ENCODE measurements at regions not wholly inside any gene's neighbourhood (a gene's known extent, or its start where the extent isn't known, plus 50 kb on each side); places are given as distances from the start of the nearest gene placed in this dataset.

- peak overlapping the region; percentile 90 for H3K27ac ChIP-seq
- no peak for DNase-seq (ENCODE audit: extremely low spot score in 2 of 2)
- no peaks in the 10 kb centered on the region for H3K27me3 ChIP-seq
- peaks cover 100% of the 10 kb centered on the region for H3K4me1 ChIP-seq
- H3K4me3 ChIP-seq = no peak overlapping the region
- no peaks in the 10 kb centered on the region for H3K36me3 ChIP-seq
- TF ChIP-seq POLR2A (IDR thresholded peaks at IDR 0.05) (no peak), CTCF (IDR thresholded peaks at IDR 0.05) (no peak), POLR2AphosphoS5 (IDR thresholded peaks at IDR 0.05; ENCODE audit: insufficient read depth in 1 of 2, low read depth in 1 of 2) (no peak)
- H3K9me3 ChIP-seq = no peaks in the 10 kb centered on the region
- intact Hi-C loops (cut with DNase I) = loop anchor here (10.0 kb wide), 1 partner anchor 101 kb away; no protein-coding TSS in a partner anchor
Measured at GRCh38 chr17:77476006-77476405, 335.2 kb downstream of the SEC14L1 start.

DNA sequence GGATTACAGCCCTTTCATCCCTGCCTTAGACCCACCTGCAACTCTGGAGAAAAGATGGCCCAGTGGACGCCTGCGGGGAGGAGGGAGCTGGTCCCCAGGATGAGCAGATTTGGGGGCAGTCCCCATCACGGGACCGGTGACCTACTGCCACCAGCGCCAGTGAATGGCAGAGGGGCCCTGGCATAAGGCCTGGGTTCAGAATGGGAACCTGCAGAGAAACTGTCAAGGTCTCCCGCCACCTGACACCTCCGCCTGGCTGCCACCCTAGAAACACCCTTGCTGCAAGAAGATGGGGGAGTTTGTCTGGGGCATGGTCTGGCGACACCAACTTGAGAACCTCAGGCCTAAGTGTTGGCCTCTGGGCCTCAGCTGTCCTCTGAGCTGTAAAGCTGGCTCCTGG lies 335.7 kb downstream of the SEC14L1 start:
- Histone ChIP-seq H3K9me3 (no peaks in the 10 kb centered on the region), H3K27ac (peak overlapping the region; percentile 90), H3K4me1 (peaks cover 100% of the 10 kb centered on the region), H3K27me3 (no peaks in the 10 kb centered on the region), H3K36me3 (no peaks in the 10 kb centered on the region), H3K4me3 (no peak overlapping the region)
- intact Hi-C loops (cut with DNase I) = loop anchor here (10.0 kb wide), 1 partner anchor 102 kb away; no protein-coding TSS in a partner anchor
- TF ChIP-seq CTCF (IDR thresholded peaks at IDR 0.05) (no peak), POLR2AphosphoS5 (IDR thresholded peaks at IDR 0.05; ENCODE audit: insufficient read depth in 1 of 2, low read depth in 1 of 2) (no peak), POLR2A (IDR thresholded peaks at IDR 0.05) (no peak)
- DNase-seq (ENCODE audit: extremely low spot score in 2 of 2) = no peak

GRCh38 chr17:77476931-77477805 lies 336.4 kb downstream of the SEC14L1 start:
- DNase-seq (ENCODE audit: extremely low spot score in 2 of 2) = peak in 1 of 2 donors; percentile 96
- Histone ChIP-seq H3K4me1 (peaks cover 100% of the 10 kb centered on the region), H3K27ac (peak overlapping the region; percentile 90), H3K9me3 (no peaks in the 10 kb centered on the region), H3K36me3 (peaks cover 0 to 3% of the 10 kb centered on the region in 2 donors), H3K4me3 (peak overlapping the region in 1 of 2 donors; percentile 21), H3K27me3 (no peaks in the 10 kb centered on the region)
- intact Hi-C loops (cut with DNase I) = loop anchor here (10.0 kb wide), 1 partner anchor 102 kb away; no protein-coding TSS in a partner anchor
- TF ChIP-seq POLR2A (IDR thresholded peaks at IDR 0.05) (no peak), CTCF (IDR thresholded peaks at IDR 0.05) (peak in 1 of 3 experiments; percentile 24), POLR2AphosphoS5 (IDR thresholded peaks at IDR 0.05; ENCODE audit: insufficient read depth in 1 of 2, low read depth in 1 of 2) (peak; percentile 82 to 91)

DNA sequence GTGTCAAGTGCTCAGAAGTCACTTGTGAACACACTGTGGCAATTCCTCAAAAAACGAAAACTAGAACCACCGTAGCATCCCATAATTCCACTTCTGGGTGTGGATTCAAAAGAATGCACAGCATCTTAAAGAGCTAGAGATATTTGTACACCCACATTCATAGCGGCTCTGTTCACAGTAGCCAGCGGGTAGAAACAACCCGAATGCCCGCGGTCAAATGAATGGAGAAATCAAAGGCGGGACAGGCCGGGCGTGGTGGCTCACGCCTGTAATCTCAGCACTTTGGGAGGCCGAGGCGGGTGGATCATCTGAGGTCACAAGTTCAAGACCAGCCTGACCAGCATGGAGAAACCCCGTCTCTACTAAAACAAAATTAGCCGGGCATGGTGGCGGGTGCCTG lies 337.5 kb downstream of the SEC14L1 start:
- no peak for TF ChIP-seq CTCF (IDR thresholded peaks at IDR 0.05)
- no peak for TF ChIP-seq POLR2A (IDR thresholded peaks at IDR 0.05)
- no peak for TF ChIP-seq POLR2AphosphoS5 (IDR thresholded peaks at IDR 0.05; ENCODE audit: insufficient read depth in 1 of 2, low read depth in 1 of 2)
- H3K27ac ChIP-seq = peak overlapping the region; percentile 90
- peaks cover 0 to 14% of the 10 kb centered on the region in 2 donors for H3K36me3 ChIP-seq
- no peak overlapping the region for H3K4me3 ChIP-seq
- intact Hi-C loops (cut with DNase I) = loop anchor here (10.0 kb wide), 1 partner anchor 103 kb away; no protein-coding TSS in a partner anchor
- H3K4me1 ChIP-seq = peaks cover 99% of the 10 kb centered on the region
- no peaks in the 10 kb centered on the region for H3K27me3 ChIP-seq
- H3K9me3 ChIP-seq = no peaks in the 10 kb centered on the region
- no peak for DNase-seq (ENCODE audit: extremely low spot score in 2 of 2)

- H3K4me3 ChIP-seq = no peak overlapping the region
- H3K9me3 ChIP-seq = no peaks in the 10 kb centered on the region
- intact Hi-C loops (cut with DNase I) = loop anchor here (10.0 kb wide), 1 partner anchor 104 kb away; no protein-coding TSS in a partner anchor
- H3K27ac ChIP-seq = peak overlapping the region; percentile 90
- no peak for TF ChIP-seq POLR2A (IDR thresholded peaks at IDR 0.05)
- peak; percentile 27 to 53 for TF ChIP-seq POLR2AphosphoS5 (IDR thresholded peaks at IDR 0.05; ENCODE audit: insufficient read depth in 1 of 2, low read depth in 1 of 2)
- TF ChIP-seq CTCF (IDR thresholded peaks at IDR 0.05) = no peak
- H3K4me1 ChIP-seq = peaks cover 99% of the 10 kb centered on the region
- no peaks in the 10 kb centered on the region for H3K27me3 ChIP-seq
- peaks cover 0 to 20% of the 10 kb centered on the region in 2 donors for H3K36me3 ChIP-seq
- DNase-seq (ENCODE audit: extremely low spot score in 2 of 2) = no peak
Measured at GRCh38 chr17:77478899-77479298, 338.1 kb downstream of the SEC14L1 start.

Data from vagina (tissue), 2 donors.